WTC11 (cell line): ENCODE measurements at regions not wholly inside any gene's neighbourhood (a gene's known extent, or its start where the extent isn't known, plus 50 kb on each side); places are given as distances from the start of the nearest gene placed in this dataset.

Source experiments
- ATAC-seq: fragments of 200-7000 bp; cut with Tn5 transposase; 2 replicates; pipeline ENCODE4 v1.10.0; 2021; ENCODE audit warnings: mild to moderate bottlenecking, moderate library complexity
- CTCF ChIA-PET: fragments of 300-600 bp; sonication (Branson Sonifier 250); formaldehyde crosslinking; loops from one replicate; lab custom pipeline; 2021; ENCODE audit warnings: antibody characterized with exemption; lab: Charles Lee
- POLR2A ChIA-PET: fragments of 350-600 bp; sonication (Branson Sonifier 250); formaldehyde crosslinking; loops from one replicate; lab custom pipeline; 2021; ENCODE audit warnings: antibody characterized with exemption; lab: Charles Lee
- DNase-seq: peaks from one replicate; pipeline ENCODE4 v3.0.0; 2021; ENCODE audit warnings: low spot score
- H3K27ac Mint-ChIP-seq: 2 replicates; pipeline ENCODE4 v1.8.0; 2021; ENCODE audit warnings: mixed read lengths
- H3K27me3 Mint-ChIP-seq: 2 replicates; pipeline ENCODE4 v1.8.0; 2021; ENCODE audit warnings: low read depth, mild to moderate bottlenecking, moderate library complexity, mixed read lengths
- H3K36me3 Mint-ChIP-seq: 2 replicates; pipeline ENCODE4 v1.8.0; 2021; ENCODE audit warnings: mixed read lengths
- H3K4me1 Mint-ChIP-seq: 2 replicates; pipeline ENCODE4 v1.8.0; 2022; ENCODE audit warnings: mixed read lengths
- H3K4me3 Mint-ChIP-seq: 2 replicates; pipeline ENCODE4 v1.8.0; 2021; ENCODE audit warnings: mild to moderate bottlenecking, moderate library complexity, mixed read lengths
- H3K9me3 Mint-ChIP-seq: 2 replicates; pipeline ENCODE4 v1.8.0; 2021; ENCODE audit warnings: mixed read lengths
- EMX1 ChIP-seq: fragments of 250-450 bp; sonication (Bioruptor Pico); IDR thresholded peaks from 2 replicates; pipeline ENCODE4 v1.8.0; 2021; ENCODE audit warnings: mild to moderate bottlenecking
- FOXJ3 ChIP-seq: sonication (generic); formaldehyde crosslinking; IDR thresholded peaks from 2 replicates; pipeline ENCODE4 v1.9.0; 2021; ENCODE audit warnings: missing genetic modification reagents, mild to moderate bottlenecking, borderline replicate concordance
- GTF2I ChIP-seq: fragments of 250-450 bp; sonication (Bioruptor Pico); conservative IDR thresholded peaks from 2 replicates; pipeline ENCODE4 v1.4.0; 2021; ENCODE audit warnings: mild to moderate bottlenecking
- KAT7 ChIP-seq: sonication (generic); formaldehyde crosslinking; IDR thresholded peaks from 2 replicates; pipeline ENCODE4 v1.8.1; 2023; ENCODE audit warnings: missing genetic modification reagents, mild to moderate bottlenecking, borderline replicate concordance
- NR1H2 ChIP-seq: sonication (generic); formaldehyde crosslinking; IDR thresholded peaks from 2 replicates; pipeline ENCODE4 v1.9.0; 2021; ENCODE audit warnings: mild to moderate bottlenecking, moderate library complexity, missing genetic modification reagents
- NR3C1 ChIP-seq: sonication (generic); formaldehyde crosslinking; conservative IDR thresholded peaks from 2 replicates; pipeline ENCODE4 v1.8.1; 2023; ENCODE audit warnings: low read depth, mild to moderate bottlenecking, missing genetic modification reagents
- SMAD4 ChIP-seq: sonication (generic); formaldehyde crosslinking; IDR thresholded peaks from 2 replicates; pipeline ENCODE4 v1.8.0; 2022; ENCODE audit warnings: mild to moderate bottlenecking, missing genetic modification reagents
- TEAD4 ChIP-seq: sonication (generic); formaldehyde crosslinking; IDR thresholded peaks from 2 replicates; pipeline ENCODE4 v1.8.0; 2022; ENCODE audit warnings: mild to moderate bottlenecking, missing genetic modification reagents
- ZNF263 ChIP-seq: sonication (generic); formaldehyde crosslinking; IDR thresholded peaks from 2 replicates; pipeline ENCODE4 v1.8.1; 2022; ENCODE audit warnings: low read depth, mild to moderate bottlenecking, moderate library complexity, missing genetic modification reagents
- ZNF416 ChIP-seq: fragments of 250-450 bp; sonication (Bioruptor Pico); IDR thresholded peaks from 2 replicates; pipeline ENCODE4 v1.9.0; 2021; ENCODE audit warnings: mild to moderate bottlenecking, inconsistent platforms
- TF ChIP-seq, protein P1 (sequence below): fragments of 250-450 bp; sonication (Bioruptor Pico); IDR thresholded peaks from 2 replicates; pipeline ENCODE4 v1.9.0; 2021; ENCODE audit warnings: mild to moderate bottlenecking, borderline replicate concordance
- TF ChIP-seq, protein P2 (sequence below): sonication (generic); formaldehyde crosslinking; IDR thresholded peaks from 2 replicates; pipeline ENCODE4 v1.8.1; 2022; ENCODE audit warnings: low read depth, mild to moderate bottlenecking, moderate library complexity, missing genetic modification reagents, borderline replicate concordance
- TF ChIP-seq, protein P3 (sequence below): sonication (generic); formaldehyde crosslinking; IDR thresholded peaks from 2 replicates; pipeline ENCODE4 v1.8.1; 2023; ENCODE audit warnings: mild to moderate bottlenecking, missing genetic modification reagents, moderate library complexity
- TF ChIP-seq, protein P4 (sequence below): sonication (generic); formaldehyde crosslinking; IDR thresholded peaks from 2 replicates; pipeline ENCODE4 v1.8.1; 2022; ENCODE audit warnings: missing genetic modification reagents, borderline replicate concordance
- TF ChIP-seq, protein P5 (sequence below): fragments of 250-450 bp; sonication (Bioruptor Pico); conservative IDR thresholded peaks from 2 replicates; pipeline ENCODE4 v1.9.0; 2021; ENCODE audit warnings: mild to moderate bottlenecking
- TF ChIP-seq, protein P6 (sequence below): sonication (generic); formaldehyde crosslinking; IDR thresholded peaks from 2 replicates; pipeline ENCODE4 v1.8.0; 2022; ENCODE audit warnings: mild to moderate bottlenecking, missing genetic modification reagents

DNA sequence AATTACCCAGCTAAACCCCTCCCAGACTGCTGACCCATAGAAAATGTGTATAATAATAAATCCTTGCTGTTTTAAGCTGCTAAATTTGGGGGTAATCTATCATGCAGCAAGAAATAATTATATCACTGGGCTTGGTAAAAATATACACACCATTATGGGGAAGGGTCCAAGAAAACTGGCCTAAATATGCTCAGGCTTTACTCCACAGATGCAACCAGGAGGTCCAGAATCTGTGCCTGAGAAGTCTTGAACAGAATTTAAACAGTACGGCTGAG, 102.5 kb upstream of the SLC44A1 start:
- no peak overlapping the region for H3K27ac Mint-ChIP-seq
- POLR2A ChIA-PET = no interaction called here
- DNase-seq = no peak
- H3K4me3 Mint-ChIP-seq = no peak overlapping the region
- peaks cover 13% of the 10 kb centered on the region for H3K27me3 Mint-ChIP-seq
- CTCF ChIA-PET = interaction anchor here (1.8 kb wide), 2 partner anchors 274 to 279 kb away, joined by 4 to 9 read pairs; no protein-coding TSS in a partner anchor
- TF ChIP-seq FOXJ3 (CRISPR knock-in tag) (no peak), NR3C1 (no peak), GTF2I (CRISPR knock-in tag) (no peak), TEAD4 (CRISPR knock-in tag) (no peak)
- TF ChIP-seq, protein P1, sequence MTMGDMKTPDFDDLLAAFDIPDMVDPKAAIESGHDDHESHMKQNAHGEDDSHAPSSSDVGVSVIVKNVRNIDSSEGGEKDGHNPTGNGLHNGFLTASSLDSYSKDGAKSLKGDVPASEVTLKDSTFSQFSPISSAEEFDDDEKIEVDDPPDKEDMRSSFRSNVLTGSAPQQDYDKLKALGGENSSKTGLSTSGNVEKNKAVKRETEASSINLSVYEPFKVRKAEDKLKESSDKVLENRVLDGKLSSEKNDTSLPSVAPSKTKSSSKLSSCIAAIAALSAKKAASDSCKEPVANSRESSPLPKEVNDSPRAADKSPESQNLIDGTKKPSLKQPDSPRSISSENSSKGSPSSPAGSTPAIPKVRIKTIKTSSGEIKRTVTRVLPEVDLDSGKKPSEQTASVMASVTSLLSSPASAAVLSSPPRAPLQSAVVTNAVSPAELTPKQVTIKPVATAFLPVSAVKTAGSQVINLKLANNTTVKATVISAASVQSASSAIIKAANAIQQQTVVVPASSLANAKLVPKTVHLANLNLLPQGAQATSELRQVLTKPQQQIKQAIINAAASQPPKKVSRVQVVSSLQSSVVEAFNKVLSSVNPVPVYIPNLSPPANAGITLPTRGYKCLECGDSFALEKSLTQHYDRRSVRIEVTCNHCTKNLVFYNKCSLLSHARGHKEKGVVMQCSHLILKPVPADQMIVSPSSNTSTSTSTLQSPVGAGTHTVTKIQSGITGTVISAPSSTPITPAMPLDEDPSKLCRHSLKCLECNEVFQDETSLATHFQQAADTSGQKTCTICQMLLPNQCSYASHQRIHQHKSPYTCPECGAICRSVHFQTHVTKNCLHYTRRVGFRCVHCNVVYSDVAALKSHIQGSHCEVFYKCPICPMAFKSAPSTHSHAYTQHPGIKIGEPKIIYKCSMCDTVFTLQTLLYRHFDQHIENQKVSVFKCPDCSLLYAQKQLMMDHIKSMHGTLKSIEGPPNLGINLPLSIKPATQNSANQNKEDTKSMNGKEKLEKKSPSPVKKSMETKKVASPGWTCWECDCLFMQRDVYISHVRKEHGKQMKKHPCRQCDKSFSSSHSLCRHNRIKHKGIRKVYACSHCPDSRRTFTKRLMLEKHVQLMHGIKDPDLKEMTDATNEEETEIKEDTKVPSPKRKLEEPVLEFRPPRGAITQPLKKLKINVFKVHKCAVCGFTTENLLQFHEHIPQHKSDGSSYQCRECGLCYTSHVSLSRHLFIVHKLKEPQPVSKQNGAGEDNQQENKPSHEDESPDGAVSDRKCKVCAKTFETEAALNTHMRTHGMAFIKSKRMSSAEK = no peak
- TF ChIP-seq, protein P2, sequence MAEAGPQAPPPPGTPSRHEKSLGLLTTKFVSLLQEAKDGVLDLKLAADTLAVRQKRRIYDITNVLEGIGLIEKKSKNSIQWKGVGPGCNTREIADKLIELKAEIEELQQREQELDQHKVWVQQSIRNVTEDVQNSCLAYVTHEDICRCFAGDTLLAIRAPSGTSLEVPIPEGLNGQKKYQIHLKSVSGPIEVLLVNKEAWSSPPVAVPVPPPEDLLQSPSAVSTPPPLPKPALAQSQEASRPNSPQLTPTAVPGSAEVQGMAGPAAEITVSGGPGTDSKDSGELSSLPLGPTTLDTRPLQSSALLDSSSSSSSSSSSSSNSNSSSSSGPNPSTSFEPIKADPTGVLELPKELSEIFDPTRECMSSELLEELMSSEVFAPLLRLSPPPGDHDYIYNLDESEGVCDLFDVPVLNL = no peak
- H3K9me3 Mint-ChIP-seq = no peaks in the 10 kb centered on the region
- no peak for ATAC-seq
- peaks cover 28% of the 10 kb centered on the region for H3K4me1 Mint-ChIP-seq
- no peaks in the 10 kb centered on the region for H3K36me3 Mint-ChIP-seq

DNA sequence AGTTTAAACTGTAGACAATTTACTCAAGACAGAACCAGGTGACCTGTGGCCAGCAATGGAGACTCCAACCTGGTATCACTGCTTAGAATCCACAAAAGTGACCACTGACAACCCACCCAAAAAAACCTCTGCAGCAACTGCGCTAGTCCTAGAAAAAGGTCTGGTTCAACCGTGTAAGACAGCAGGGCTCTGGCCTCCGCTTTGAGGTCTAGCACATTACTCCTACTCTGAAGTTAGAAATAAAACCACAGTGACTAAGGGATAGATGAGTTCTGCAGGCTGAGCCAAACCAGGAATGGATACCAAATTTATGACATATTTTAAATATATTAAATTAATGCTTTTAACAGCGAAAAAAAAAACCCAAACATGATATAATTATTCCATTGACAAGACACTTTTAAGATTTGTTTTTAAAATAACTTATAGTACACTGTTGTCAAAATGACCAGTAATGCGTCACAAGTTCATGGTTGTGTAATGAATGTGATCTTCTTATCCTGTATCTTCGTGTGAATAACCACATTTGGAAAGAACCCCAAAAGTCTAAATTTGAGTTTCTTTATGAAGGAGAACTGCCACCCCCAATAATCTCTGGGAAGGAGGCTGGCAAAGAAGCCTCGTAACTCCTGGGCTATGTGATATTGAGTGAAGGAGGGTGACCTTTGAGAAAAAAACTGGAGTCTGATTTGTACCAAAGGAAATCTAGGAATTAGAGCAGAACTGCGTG, 101.9 kb upstream of the SLC44A1 start:
- no peak for ATAC-seq
- CTCF ChIA-PET = interaction anchor here (1.8 kb wide), 1 partner anchor 279 kb away, joined by 9 read pairs; no protein-coding TSS in a partner anchor
- Mint-ChIP-seq H3K27ac (no peak overlapping the region), H3K9me3 (no peaks in the 10 kb centered on the region), H3K4me1 (peaks cover 28% of the 10 kb centered on the region), H3K27me3 (peaks cover 13% of the 10 kb centered on the region), H3K36me3 (no peaks in the 10 kb centered on the region), H3K4me3 (no peak overlapping the region)
- no peak for DNase-seq
- TF ChIP-seq KAT7 (CRISPR knock-in tag) = no peak
- TF ChIP-seq EMX1 (CRISPR knock-in tag) = no peak
- TF ChIP-seq, protein P3, sequence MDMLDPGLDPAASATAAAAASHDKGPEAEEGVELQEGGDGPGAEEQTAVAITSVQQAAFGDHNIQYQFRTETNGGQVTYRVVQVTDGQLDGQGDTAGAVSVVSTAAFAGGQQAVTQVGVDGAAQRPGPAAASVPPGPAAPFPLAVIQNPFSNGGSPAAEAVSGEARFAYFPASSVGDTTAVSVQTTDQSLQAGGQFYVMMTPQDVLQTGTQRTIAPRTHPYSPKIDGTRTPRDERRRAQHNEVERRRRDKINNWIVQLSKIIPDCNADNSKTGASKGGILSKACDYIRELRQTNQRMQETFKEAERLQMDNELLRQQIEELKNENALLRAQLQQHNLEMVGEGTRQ (CRISPR knock-in tag) = no peak
- no peak for TF ChIP-seq NR1H2 (CRISPR knock-in tag)
- TF ChIP-seq, protein P4, sequence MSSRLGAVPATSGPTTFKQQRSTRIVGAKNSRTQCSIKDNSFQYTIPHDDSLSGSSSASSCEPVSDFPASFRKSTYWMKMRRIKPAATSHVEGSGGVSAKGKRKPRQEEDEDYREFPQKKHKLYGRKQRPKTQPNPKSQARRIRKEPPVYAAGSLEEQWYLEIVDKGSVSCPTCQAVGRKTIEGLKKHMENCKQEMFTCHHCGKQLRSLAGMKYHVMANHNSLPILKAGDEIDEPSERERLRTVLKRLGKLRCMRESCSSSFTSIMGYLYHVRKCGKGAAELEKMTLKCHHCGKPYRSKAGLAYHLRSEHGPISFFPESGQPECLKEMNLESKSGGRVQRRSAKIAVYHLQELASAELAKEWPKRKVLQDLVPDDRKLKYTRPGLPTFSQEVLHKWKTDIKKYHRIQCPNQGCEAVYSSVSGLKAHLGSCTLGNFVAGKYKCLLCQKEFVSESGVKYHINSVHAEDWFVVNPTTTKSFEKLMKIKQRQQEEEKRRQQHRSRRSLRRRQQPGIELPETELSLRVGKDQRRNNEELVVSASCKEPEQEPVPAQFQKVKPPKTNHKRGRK = no peak
- TF ChIP-seq ZNF263 = no peak
- TF ChIP-seq, protein P5, sequence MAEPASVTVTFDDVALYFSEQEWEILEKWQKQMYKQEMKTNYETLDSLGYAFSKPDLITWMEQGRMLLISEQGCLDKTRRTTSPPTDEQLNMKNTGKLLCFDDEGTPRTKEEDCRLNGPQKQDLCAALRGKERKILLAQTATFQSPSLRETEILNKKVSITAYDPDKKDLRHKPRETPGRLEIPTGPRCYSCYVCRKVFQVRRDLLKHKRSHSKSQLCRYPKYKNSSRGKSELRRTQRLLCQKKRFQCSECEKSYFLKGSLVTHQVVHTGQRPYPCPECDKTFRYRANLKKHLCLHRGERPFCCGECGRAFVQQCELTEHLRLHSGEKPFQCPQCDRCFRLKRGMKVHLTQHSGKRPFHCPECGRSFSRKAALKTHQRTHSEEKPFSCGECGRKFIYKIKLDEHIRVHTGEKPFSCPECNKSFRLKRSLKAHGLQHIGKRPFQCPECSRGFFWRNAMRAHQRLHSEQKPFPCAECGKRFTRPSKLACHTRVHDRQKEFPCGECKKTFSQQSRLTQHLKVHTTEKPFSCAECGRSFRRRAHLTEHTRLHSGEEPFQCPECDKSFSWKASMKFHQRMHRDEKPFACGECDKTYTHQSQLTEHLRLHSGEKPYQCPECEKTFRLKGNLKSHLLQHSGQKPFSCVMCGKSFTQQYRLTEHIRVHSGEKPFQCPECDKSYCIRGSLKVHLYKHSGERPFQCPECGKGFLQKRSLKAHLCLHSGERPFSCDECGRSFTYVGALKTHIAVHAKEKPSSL (CRISPR knock-in tag) = no peak
- TF ChIP-seq, protein P6, sequence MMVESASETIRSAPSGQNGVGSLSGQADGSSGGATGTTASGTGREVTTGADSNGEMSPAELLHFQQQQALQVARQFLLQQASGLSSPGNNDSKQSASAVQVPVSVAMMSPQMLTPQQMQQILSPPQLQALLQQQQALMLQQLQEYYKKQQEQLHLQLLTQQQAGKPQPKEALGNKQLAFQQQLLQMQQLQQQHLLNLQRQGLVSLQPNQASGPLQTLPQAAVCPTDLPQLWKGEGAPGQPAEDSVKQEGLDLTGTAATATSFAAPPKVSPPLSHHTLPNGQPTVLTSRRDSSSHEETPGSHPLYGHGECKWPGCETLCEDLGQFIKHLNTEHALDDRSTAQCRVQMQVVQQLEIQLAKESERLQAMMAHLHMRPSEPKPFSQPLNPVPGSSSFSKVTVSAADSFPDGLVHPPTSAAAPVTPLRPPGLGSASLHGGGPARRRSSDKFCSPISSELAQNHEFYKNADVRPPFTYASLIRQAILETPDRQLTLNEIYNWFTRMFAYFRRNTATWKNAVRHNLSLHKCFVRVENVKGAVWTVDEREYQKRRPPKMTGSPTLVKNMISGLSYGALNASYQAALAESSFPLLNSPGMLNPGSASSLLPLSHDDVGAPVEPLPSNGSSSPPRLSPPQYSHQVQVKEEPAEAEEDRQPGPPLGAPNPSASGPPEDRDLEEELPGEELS = no peak
- TF ChIP-seq SMAD4 = no peak
- TF ChIP-seq ZNF416 (CRISPR knock-in tag) = no peak
- POLR2A ChIA-PET = no interaction called here
